WTC11 (cell line): ENCODE measurements at regions not wholly inside any gene's neighbourhood (a gene's known extent, or its start where the extent isn't known, plus 50 kb on each side); places are given as distances from the start of the nearest gene placed in this dataset.

Experiments
- ATAC-seq: fragments of 200-7000 bp; cut with Tn5 transposase; 2 replicates; pipeline ENCODE4 v1.10.0; 2021; ENCODE audit warnings: mild to moderate bottlenecking, moderate library complexity
- CTCF ChIA-PET: fragments of 300-600 bp; sonication (Branson Sonifier 250); formaldehyde crosslinking; loops from one replicate; lab custom pipeline; 2021; ENCODE audit warnings: antibody characterized with exemption; lab: Charles Lee
- POLR2A ChIA-PET: fragments of 350-600 bp; sonication (Branson Sonifier 250); formaldehyde crosslinking; loops from one replicate; lab custom pipeline; 2021; ENCODE audit warnings: antibody characterized with exemption; lab: Charles Lee
- DNase-seq: peaks from one replicate; pipeline ENCODE4 v3.0.0; 2021; ENCODE audit warnings: low spot score
- H3K27ac Mint-ChIP-seq: 2 replicates; pipeline ENCODE4 v1.8.0; 2021; ENCODE audit warnings: mixed read lengths
- H3K27me3 Mint-ChIP-seq: 2 replicates; pipeline ENCODE4 v1.8.0; 2021; ENCODE audit warnings: low read depth, mild to moderate bottlenecking, moderate library complexity, mixed read lengths
- H3K36me3 Mint-ChIP-seq: 2 replicates; pipeline ENCODE4 v1.8.0; 2021; ENCODE audit warnings: mixed read lengths
- H3K4me1 Mint-ChIP-seq: 2 replicates; pipeline ENCODE4 v1.8.0; 2022; ENCODE audit warnings: mixed read lengths
- H3K4me3 Mint-ChIP-seq: 2 replicates; pipeline ENCODE4 v1.8.0; 2021; ENCODE audit warnings: mild to moderate bottlenecking, moderate library complexity, mixed read lengths
- H3K9me3 Mint-ChIP-seq: 2 replicates; pipeline ENCODE4 v1.8.0; 2021; ENCODE audit warnings: mixed read lengths
- CTCF ChIP-seq: fragments of 200-600 bp; IDR thresholded peaks from 2 replicates; pipeline ENCODE4 v1.8.0; 2022; ENCODE audit warnings: antibody characterized with exemption
- FOXP1 ChIP-seq: sonication (generic); formaldehyde crosslinking; IDR thresholded peaks from 2 replicates; pipeline ENCODE4 v1.8.0; 2022; ENCODE audit warnings: missing genetic modification reagents, mild to moderate bottlenecking, moderate library complexity, borderline replicate concordance
- GABPB1 ChIP-seq: sonication (generic); formaldehyde crosslinking; IDR thresholded peaks from 2 replicates; pipeline ENCODE4 v1.8.1; 2023; ENCODE audit warnings: mild to moderate bottlenecking, missing genetic modification reagents
- GRHL2 ChIP-seq: fragments of 250-450 bp; sonication (Bioruptor Pico); IDR thresholded peaks from 2 replicates; pipeline ENCODE4 v1.8.0; 2022; ENCODE audit warnings: mild to moderate bottlenecking, moderate library complexity; ENCODE audit not compliant: insufficient replicate concordance, severe bottlenecking
- JAZF1 ChIP-seq: fragments of 250-450 bp; sonication (Bioruptor Pico); IDR thresholded peaks from 2 replicates; pipeline ENCODE4 v1.9.0; 2021; ENCODE audit warnings: moderate library complexity, mild to moderate bottlenecking, inconsistent platforms
- MYBL2 ChIP-seq: sonication (generic); formaldehyde crosslinking; IDR thresholded peaks from 2 replicates; pipeline ENCODE4 v1.8.1; 2023; ENCODE audit warnings: mild to moderate bottlenecking, moderate library complexity, missing genetic modification reagents
- ZBTB21 ChIP-seq: sonication (generic); formaldehyde crosslinking; IDR thresholded peaks from 2 replicates; pipeline ENCODE4 v1.8.1; 2023; ENCODE audit warnings: mild to moderate bottlenecking, missing genetic modification reagents, borderline replicate concordance
- ZNF121 ChIP-seq: sonication (generic); formaldehyde crosslinking; IDR thresholded peaks from 2 replicates; pipeline ENCODE4 v1.8.0; 2023; ENCODE audit warnings: missing genetic modification reagents
- ZNF232 ChIP-seq: sonication (generic); formaldehyde crosslinking; IDR thresholded peaks from 2 replicates; pipeline ENCODE4 v1.8.0; 2022; ENCODE audit warnings: mild to moderate bottlenecking, missing genetic modification reagents
- ZNF263 ChIP-seq: sonication (generic); formaldehyde crosslinking; IDR thresholded peaks from 2 replicates; pipeline ENCODE4 v1.8.1; 2022; ENCODE audit warnings: low read depth, mild to moderate bottlenecking, moderate library complexity, missing genetic modification reagents
- ZSCAN18 ChIP-seq: fragments of 250-450 bp; sonication (Bioruptor Pico); IDR thresholded peaks from 2 replicates; pipeline ENCODE4 v2.1.2; 2022; ENCODE audit warnings: mild to moderate bottlenecking, moderate library complexity
- TF ChIP-seq, protein P1 (sequence below): sonication (generic); formaldehyde crosslinking; IDR thresholded peaks from 2 replicates; pipeline ENCODE4 v1.8.1; 2022; ENCODE audit warnings: mild to moderate bottlenecking, moderate library complexity, missing genetic modification reagents

DNA sequence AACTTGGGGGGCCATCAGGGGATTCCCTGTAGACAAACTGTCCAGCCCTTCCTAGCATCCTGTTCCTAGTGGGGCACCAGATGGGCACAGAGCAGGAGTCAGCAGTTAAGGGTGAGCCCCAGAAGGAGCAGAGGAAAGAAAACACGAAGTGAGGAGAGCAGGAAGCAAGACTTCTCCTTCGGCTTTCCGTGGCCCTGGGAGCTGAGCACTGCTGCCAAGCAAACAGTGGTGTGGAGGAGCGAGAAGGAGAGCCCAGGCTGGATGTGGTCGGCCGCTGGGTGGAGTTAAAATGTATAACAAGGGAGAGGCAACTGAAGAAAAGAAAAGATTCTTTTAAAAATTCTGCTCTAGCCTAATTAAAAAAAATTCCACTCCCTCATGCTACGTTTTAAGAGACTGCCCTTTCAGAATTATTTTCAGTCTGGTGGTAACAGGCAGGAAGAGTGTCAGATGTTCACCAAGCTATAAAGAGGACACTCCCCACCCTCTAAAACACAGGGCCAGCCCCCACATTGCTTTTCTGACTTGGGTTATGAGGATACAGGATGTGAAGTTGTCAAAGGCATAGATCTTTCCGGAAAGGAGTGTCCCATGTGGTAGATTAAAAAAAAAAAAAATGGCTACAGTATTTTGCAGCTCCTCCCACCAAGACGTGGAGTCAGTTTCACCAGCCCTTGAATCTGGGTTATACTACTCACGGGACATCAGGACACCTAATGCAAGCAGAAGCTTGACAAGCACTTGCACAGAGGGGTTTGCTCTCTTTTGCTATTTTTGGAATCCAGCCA lies 74.9 kb upstream of the ZFHX3 start (continued):
- TF ChIP-seq MYBL2 (CRISPR knock-in tag) (no peak), ZNF263 (CRISPR knock-in tag) (no peak), FOXP1 (no peak)
- TF ChIP-seq, all 79 proteins: peak for 0

DNA sequence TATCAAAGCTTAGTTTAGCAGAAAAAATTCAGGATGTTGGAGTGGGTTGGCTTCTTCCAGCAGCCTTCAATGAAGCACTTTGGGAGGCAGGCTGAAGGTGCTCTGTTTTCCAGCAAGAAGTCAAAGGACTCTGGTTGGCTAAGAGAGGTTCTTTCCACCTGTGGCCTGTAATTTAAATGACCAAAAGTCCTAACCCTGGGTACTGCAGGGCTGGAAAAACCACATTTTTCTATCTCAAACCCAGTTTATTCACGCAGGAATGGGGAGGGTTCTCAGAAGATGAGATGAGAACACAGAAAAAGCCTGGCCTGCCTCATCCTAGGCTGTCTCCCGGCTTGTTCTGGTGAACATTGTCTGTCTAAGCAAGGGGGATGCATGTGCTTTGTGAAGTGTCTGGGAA lies 68.6 kb upstream of the ZFHX3 start:
- POLR2A ChIA-PET = no interaction called here
- Mint-ChIP-seq H3K27ac (no peak overlapping the region), H3K4me1 (peaks cover 10% of the 10 kb centered on the region), H3K4me3 (no peak overlapping the region), H3K9me3 (peaks cover 11% of the 10 kb centered on the region), H3K27me3 (no peaks in the 10 kb centered on the region; the same call in 1 of the 2 replicates), H3K36me3 (no peaks in the 10 kb centered on the region)
- ATAC-seq (no peak), DNase-seq (no peak)
- CTCF ChIA-PET = no interaction called here
- no peak for TF ChIP-seq ZSCAN18 (CRISPR knock-in tag)
- TF ChIP-seq GABPB1 (CRISPR knock-in tag) = no peak
- no peak for TF ChIP-seq ZNF232
- TF ChIP-seq ZBTB21 = no peak
- TF ChIP-seq, protein P1, sequence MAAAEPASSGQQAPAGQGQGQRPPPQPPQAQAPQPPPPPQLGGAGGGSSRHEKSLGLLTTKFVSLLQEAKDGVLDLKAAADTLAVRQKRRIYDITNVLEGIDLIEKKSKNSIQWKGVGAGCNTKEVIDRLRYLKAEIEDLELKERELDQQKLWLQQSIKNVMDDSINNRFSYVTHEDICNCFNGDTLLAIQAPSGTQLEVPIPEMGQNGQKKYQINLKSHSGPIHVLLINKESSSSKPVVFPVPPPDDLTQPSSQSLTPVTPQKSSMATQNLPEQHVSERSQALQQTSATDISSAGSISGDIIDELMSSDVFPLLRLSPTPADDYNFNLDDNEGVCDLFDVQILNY (CRISPR knock-in tag) = no peak
- TF ChIP-seq JAZF1 (CRISPR knock-in tag) = no peak

GRCh38 chr16:73113336-73113735 lies 65.4 kb upstream of the ZFHX3 start:
- H3K27me3 Mint-ChIP-seq = no peaks in the 10 kb centered on the region; the same call in 1 of the 2 replicates
- H3K4me1 Mint-ChIP-seq = peaks cover 10% of the 10 kb centered on the region
- POLR2A ChIA-PET = no interaction called here
- H3K4me3 Mint-ChIP-seq = no peak overlapping the region
- CTCF ChIA-PET = interaction anchor here (1.1 kb wide), 1 partner anchor 59 kb away, joined by 7 read pairs; no protein-coding TSS in a partner anchor
- no peak for TF ChIP-seq CTCF
- TF ChIP-seq FOXP1 = no peak
- TF ChIP-seq, all 79 proteins: peak for 0
- no peak overlapping the region for H3K27ac Mint-ChIP-seq
- H3K9me3 Mint-ChIP-seq = peaks cover 8% of the 10 kb centered on the region
- ATAC-seq (no peak), DNase-seq (no peak)
- H3K36me3 Mint-ChIP-seq = no peaks in the 10 kb centered on the region

DNA sequence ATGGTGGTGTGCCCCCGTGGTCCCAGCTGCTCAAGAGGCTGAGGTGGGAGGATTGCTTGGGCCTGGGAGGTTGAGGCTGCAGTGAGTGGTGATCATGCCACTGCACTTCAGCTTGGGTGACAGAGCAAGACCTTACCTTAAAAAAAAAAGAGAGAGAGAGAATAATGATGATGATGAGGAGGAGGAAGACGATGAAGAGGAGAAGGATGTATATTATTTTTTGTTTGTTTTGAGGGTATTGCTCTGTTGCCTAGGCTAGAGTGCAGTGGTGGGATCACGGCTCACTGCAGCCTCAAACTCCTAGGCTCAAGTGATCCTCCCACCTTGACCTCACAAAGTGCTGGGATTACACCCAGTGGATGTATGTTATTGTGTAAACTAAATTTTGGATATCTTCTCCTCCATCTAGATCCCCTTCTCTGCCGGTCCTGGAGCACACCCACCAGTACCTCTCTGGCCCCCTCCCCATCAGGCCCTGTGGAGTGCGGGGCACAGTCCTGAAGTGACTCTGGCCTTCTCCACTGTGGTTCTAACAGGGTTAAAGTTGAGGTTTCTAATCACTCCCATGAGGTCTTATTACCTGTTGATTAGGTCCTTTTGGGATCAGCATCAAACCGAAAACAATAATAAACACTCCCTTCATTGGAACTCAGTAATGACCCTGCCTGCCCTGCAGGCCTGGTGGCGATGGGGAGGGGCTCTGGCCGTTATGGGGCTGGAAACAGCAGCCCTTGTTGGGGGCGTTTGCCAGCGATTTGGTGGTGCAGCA lies 60.5 kb upstream of the ZFHX3 start:
- H3K36me3 Mint-ChIP-seq = no peaks in the 10 kb centered on the region
- no peak for TF ChIP-seq ZNF121 (CRISPR knock-in tag)
- no peak for TF ChIP-seq GRHL2 (CRISPR knock-in tag)
- TF ChIP-seq ZSCAN18 (CRISPR knock-in tag) = no peak
- TF ChIP-seq, all 79 proteins: peak for 0
- ChIA-PET CTCF (no interaction called here), POLR2A (no interaction called here)
- Mint-ChIP-seq H3K9me3 (no peaks in the 10 kb centered on the region), H3K27ac (no peak overlapping the region), H3K4me3 (no peak overlapping the region), H3K27me3 (no peaks in the 10 kb centered on the region; the same call in 1 of the 2 replicates), H3K4me1 (peaks cover 10% of the 10 kb centered on the region)
- ATAC-seq = no peak; the same call in 1 of the 2 replicates
- DNase-seq = no peak
